Left ventricle myocardium superior (tissue), 1 donor: ENCODE measurements at regions not wholly inside any gene's neighbourhood (a gene's known extent, or its start where the extent isn't known, plus 50 kb on each side); places are given as distances from the start of the nearest gene placed in this dataset.
"Not testable (repeated sequence)": the region's sequence is repeated elsewhere in the genome, so short reads cannot be mapped to it uniquely, and the experiment has no call there.

Experiments
- ATAC-seq: fragments of 200-7000 bp; cut with Tn5 transposase; one replicate; pipeline ENCODE4 v1.9.1; 2020; ENCODE audit warnings: mild to moderate bottlenecking, moderate library complexity
- DNase-seq: peaks from one replicate; pipeline ENCODE4 v3.0.0-alpha.2; 2020
- intact Hi-C: fragments of 100-400 bp; cut with micrococcal nuclease; formaldehyde crosslinking; loops from one replicate; pipeline ENCODE4 v1.11.0; 2022
- donor health status: DM: no; HTN: yes; CAD: no; lungs with severe emphysema.

DNA sequence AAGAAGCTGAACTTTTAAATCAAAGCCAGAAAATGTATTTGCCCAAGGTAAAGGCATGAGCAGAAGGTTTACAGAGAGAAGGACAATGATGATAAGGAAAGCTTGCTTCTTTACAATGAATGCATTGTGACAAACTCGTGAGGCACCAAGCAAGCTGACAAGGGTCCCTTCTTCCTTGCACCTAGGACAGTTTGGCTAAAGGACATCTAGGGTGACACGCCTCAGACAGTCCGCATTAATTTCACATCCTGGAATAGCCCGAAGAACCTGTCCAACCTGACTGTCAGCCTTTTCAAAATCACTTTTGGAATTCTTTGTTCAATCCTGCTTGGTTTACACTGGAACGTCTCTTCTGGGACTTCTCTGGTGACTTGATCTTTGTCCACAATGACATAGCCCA is 146.4 kb upstream of the MAP3K1 start:
- intact Hi-C loops, result no loop called here
- no peak for DNase-seq

DNA sequence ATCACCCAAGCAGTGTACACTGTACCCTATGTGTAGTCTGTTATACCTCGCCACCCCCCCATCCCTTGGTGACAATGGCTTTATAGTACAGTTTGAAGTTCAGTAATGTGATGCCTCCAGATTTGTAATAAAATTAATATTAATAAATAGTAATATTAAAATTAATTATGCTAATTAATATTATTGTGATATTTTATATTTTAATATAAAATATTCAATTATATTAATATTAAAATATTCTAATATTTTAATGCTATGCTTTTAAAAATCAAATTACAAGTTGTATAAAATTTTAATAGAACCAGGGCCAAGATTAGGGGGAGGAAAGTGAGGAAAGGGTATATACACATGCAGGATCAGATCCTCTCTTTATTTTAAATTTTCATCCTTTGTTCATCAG is 147.7 kb upstream of the MAP3K1 start:
- intact Hi-C loops, result no loop called here
- DNase-seq (no peak), ATAC-seq (no peak)

More for the DNA sequence above, 146.4 kb upstream of the MAP3K1 start:
- no peak for ATAC-seq

DNA sequence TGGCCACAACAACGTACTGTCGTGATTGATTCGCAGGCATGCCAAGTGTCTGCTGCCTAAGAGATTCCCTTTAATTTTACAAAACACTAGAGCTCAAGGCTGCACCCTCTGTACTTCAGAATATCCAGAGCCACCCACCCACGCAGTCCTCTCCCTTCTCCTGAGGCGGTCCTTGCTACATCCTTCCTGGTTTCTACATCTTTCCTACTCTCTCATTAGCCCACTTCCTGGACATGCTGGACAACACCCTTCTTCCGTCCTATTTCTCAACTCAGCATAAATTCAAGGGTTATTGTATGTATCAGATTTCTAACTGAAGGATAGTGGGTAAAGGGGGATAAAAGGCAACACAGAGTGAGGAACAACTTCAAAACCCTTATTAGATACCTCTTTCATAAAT is 148.4 kb upstream of the MAP3K1 start:
- intact Hi-C loops, result no loop called here
- DNase-seq (no peak), ATAC-seq (peak; percentile 66)

DNA sequence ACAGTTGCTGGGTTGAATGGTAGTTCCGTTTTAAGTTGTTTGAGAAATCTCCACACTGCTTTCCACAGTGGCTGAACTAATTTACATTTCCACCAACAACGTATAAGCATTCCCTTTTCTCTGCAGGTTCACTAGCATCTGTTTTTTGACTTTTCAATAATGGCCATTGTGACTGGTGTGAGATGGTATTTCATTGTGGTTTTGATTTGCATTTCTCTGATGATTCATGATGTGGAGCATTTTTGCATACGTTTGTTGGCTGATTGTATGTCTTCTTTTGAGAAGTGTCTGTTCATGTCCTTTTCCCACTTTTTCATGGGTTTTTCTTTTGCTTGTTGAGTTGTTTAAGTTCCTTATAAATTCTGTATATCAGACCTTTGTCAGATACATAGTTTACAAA is 150.2 kb upstream of the MAP3K1 start:
- intact Hi-C loops, ATAC-seq, DNase-seq: not testable (repeated sequence)

DNA sequence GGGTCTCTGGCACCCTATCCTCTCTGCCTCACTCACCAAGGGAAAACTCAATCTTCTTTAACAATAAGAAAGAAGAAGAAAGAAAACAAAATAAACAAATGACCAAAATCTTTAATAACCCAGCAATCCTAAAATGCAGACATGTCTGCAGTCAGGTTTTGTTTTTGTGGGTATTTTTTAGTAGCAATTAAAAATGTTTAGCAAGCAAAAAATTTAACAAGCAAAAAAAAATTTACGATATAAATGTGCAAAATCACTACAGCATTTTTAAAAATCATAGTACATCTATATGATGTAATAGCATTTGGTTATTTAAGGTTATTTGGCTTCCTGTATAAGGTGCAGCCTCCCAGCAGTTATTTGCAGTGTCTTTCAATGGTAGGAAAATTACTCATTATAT is 151.3 kb upstream of the MAP3K1 start:
- intact Hi-C loops, result no loop called here
- no peak for ATAC-seq
- DNase-seq, result no peak

DNA sequence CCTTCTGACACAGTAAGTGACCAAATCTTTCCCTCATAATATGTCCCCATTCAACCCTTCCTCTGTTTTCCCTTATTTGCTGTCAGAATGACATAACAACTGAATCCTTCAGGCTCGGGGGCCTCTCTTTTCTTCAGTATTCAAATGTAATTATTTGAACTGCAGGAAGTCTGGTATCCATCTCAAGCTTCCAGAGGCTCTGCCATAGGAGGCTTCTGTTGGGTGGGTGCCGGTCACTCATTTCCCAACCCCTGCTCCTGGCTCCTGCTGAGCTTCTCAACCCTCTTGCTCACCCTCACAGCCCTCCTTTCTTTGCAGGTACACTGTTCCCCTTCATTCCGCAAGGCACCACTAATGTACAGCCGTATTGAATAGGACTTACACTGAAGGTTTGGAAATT is 151.8 kb upstream of the MAP3K1 start:
- ATAC-seq, result no peak
- DNase-seq, result no peak
- intact Hi-C loops, result no loop called here

DNA sequence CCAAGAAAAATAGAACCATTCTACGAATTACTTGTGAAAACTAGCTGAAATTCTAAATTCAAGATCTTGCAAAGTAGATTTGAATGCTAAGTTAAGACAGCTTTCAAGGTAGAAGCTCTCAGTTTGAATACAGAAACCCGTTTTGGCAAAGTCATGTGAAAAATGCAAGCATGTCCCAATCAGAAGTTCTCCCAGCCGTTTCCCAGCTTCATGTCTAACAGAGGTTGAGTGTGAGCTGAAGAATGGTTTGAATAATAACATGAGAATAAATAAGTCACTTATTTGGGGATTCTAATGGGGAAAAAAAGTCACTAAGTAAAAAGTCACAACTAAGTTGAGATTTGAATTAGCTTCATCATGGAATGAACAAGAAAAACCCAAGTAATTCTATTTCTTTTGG is 152.5 kb upstream of the MAP3K1 start:
- intact Hi-C loops, result no loop called here
- no peak for DNase-seq
- no peak for ATAC-seq

DNA sequence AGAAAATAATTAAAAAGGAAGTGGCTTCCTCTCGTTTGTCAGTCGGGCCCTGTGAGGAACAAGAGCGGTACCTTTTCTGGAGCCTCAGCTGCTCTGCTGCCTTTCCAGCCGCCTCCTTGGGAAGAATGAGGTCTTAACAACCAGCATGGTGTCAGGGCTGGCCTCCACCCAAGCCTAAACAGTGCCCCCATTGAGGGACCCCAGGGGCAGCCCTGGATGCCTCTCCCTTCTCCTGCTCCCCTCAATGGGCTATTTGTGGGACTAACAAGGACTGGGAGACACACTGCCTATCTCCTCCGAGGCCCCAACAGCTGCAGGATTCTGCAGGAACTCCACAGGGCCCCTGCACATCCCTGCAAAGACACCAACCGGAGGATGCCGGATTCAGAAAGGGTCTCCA is 155.4 kb upstream of the MAP3K1 start:
- intact Hi-C loops, result no loop called here
- no peak for DNase-seq
- ATAC-seq, result no peak

DNA sequence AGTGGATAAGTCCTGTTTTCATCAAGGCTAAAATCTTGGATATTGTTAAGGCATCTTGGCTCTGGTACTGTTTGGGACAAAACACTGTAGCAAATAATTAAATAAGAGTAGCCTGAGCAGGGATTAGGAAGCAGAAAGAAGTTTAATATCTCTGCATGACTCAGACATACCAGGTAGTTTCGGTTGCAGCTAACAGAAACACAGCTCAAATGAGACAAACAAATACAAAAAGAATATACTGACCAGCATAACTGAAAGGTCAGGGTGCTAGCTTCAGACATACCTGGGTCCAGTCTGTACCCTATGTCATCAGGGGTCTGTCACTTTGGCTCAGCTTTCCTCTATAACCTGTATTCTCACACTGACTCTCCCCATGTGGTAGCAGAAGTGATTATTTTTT is 156.4 kb upstream of the MAP3K1 start:
- intact Hi-C loops, result no loop called here
- DNase-seq, result no peak
- no peak for ATAC-seq

DNA sequence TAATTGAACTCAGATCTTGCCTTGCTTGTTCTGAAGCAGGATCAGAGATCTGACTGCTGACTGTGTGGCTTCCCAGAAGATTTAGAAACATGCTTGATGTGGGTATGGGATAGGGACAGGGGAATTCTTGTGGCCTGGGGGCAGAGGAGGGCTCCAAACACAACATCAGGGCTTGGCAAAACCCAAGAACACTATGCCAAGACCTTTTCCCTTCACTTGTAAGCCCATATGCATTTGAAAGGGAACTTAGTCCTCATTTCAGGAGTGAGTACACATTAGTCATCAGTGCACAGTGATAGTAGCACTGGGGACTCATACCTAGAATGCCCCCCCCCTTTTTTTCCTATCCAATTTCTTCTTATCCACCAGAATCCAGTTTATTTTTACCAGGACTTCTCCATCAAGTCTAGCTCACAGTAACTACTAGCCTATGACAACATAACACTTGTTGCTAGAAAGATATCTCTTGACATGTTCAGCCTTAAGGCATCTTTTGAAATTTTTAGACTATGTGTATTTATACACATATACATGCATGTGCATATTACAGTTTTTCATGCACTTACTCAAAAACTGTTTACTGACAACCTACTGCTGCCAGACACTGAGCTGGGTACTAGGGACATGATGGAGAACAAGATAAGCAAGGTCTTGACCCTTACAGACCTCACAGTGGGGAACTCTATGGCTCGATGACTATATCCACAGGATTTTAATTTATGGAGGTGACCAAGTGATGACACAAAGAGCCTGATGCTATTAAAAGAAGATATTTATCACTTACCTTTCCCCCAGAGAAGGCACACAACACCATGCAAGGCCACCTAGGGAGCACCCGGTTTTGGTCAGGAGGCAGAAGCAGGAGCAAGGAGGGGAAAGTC is 158.3 kb upstream of the MAP3K1 start:
- ATAC-seq (no peak), DNase-seq (no peak)
- intact Hi-C loops, result no loop called here

DNA sequence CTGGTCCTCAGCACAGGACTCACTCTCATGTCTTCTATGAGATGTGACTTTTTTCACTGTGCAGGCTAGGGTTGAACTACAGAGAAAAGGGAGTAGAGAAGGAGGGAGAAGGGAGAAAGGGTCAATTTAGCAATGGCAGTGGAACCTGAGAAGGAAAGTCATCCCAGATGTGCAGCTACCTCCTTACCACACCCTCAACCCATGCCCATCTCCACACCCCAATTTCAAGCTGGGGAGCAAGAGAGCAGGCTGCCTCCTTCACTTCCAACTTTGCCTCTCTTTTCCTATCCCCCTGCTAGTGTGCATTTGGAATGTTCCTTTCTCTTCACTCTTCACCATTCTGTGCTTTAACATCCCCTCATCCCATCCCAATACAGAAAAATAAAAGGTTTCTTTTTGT is 163.5 kb upstream of the MAP3K1 start:
- DNase-seq, result no peak
- no peak for ATAC-seq
- intact Hi-C loops, result no loop called here

DNA sequence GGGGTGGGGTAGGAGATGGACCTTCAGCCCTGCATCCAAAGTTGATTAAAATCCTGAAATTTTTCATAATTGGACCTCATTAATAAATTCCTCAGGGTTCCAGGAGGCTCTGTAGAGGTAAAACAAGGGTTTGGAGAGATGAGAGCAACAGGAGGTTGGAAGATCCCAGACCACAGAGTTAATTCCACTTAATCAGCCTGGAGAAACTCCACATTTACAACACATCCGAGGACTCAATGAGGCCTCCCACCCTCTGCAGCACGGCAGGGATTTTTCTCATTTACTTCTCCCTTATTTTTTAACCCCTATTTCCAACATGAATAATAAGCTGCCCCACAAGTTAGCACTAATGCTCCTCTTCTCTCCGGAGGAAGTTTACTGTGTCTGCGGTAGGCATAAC is 165.0 kb upstream of the MAP3K1 start:
- no peak for ATAC-seq
- intact Hi-C loops, result no loop called here
- DNase-seq, result no peak

DNA sequence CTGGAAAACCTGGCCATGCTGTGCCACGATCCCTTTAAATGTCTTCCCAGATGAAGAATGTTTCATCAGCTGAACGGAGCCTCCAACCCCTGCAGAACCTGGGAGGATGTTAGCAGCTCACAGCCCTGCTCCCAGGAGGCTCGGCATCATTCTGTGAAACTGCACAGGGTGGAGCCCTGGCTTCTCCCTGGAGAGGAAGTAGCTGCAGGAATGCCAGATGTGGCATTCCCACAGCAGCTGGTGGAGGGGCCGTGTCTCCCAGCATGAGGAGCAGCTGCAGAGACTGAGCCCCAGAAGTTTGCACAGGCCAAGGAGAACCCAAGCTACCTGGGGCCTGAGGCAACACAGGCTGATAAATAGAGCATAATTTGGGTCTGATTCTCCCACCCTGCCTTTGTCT is 165.8 kb upstream of the MAP3K1 start:
- intact Hi-C loops, result no loop called here
- DNase-seq (peak; percentile 45), ATAC-seq (peak; percentile 80)

DNA sequence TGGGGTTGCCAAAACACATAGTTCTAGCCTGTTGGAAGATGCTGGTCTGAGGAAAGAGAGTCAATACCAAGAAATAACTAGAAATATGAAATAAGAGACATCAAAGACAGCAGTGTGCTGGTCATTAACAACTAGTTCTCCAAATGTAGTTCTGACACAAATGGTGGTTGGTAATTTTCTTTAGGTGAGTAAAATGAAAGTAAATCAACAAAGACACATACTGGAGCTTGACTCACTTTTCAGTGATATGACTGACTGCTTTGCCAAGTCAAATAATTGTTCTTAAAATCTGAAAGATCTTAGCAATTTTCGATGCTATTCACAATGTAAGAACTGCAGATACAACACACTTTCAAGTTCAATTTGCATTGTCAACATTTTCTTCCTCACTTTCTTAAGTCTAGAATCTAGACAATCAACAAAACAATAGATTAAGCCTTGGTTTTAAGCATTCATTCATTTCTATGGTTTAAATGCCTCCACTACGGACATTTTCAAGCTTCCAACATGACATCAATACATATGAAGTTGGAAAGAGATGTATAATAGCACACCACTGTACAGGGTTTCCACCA is 166.8 kb upstream of the MAP3K1 start:
- ATAC-seq (no peak), DNase-seq (no peak)
- intact Hi-C loops, result no loop called here

DNA sequence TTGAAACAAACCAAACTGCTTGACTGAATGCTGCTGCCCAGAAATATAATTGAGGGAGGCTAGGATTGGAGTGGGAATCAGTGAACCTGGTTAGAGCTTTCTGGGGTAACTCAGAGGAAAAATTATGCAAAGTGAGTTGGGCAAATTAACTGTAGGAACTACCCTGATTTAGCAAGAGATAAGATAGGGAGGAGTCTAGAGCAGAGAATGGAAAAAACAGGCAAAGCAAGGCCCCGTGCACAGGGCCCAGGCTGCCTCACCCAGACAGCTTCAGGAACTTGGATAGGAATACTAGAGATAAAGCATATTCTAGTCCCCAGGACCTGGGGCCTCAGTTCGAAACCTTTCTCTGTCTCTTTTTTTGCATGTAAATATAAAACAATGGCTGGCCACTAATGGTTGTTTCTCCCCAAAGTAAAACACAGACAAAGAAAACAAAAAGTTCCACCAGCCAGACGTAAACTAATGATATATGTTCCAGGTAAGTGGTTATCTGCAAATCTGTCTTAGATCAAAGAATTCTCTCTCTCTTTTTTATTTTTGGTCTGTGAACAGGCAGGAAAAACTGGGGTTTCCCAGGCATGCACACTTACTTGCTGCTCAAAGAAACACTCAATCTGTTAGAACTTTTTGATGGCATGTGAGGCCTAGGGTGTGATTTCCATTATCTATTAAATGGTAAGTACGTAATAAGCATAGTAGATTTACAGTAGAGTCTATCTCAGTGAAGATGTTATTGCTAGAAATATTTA is 168.1 kb upstream of the MAP3K1 start:
- DNase-seq, result no peak
- intact Hi-C loops, result no loop called here
- ATAC-seq, result no peak

DNA sequence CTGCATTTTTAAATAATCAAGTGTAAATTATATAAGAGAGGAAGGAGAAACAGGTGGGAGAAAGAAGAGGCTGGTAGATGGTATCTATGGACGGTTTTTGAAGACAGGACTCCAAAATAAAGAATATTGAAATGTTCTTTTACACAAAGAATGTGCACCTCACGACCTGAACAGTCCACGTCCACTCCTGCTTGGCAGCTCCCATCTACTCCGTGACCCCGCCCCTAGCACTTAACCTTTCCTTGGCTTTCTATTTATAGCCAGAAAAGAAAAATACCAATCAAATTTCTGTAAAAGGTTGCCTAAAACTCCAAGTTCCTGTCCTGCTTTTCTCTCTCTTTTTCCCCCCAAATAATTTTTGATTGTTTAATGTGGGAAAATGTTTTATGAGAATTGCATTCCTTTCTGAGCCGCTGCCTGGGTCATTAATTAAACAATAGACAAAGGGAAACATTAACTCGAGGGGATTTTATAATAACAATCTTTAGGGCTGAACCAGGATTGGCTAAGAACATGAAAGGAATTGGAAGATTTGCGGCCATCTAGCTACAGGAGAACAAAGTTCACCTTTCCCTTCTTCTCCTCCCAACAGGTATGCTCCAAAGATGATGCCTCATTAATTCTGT is 173.6 kb upstream of the MAP3K1 start:
- intact Hi-C loops, result no loop called here
- DNase-seq (no peak), ATAC-seq (no peak)

DNA sequence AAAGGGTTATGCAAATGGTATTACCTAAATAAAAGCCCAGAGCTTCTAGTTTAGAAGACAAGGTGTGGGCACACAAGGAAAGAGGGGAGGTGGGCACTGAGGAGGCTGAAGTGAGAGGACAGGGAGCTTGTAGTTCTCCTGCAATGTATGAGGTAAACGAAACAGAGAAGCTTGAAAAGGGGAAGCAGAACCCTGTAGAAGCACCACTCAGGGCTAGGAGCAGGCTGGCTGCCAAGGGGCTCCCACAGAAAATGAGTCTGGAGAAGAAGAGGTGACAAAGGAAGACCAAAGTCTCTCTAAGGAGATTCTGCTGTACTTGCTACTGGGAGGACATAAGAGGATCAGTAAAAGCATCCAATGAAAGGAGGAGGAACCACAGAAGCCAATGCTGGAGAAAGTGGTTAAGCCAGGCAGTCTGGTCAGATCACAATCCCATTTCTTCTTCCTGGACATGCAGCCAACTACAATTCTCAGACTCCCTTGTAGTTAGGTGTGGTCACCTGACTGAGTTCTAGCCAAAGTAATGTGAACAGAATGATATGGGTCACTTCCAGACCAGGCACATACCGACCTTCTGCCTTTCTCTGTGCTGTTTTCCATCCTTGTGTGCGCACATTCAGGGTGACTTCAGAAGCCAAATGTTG is 174.5 kb upstream of the MAP3K1 start:
- ATAC-seq (peak; percentile 33), DNase-seq (peak; percentile 63)
- intact Hi-C loops, result no loop called here

DNA sequence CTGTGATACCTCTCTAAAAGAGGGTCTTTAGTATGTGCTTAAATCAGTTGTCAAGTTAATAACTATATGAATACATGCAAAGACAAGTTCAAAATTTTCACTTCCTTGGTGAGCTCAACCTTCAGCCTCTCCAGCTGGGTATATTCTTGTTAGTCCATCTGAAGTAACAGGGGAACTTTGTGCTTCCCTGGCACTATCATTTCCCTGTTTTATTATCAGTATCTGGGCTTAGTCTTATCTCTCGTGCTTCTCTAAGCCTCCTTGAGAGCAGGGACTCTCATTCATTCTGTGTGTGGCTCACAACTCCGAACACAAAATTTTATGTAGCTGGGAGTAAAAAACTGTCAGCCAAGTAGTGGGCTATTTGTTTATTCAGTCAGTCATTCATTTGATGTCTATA is 175.9 kb upstream of the MAP3K1 start:
- DNase-seq (no peak), ATAC-seq (no peak)
- intact Hi-C loops, result no loop called here

DNA sequence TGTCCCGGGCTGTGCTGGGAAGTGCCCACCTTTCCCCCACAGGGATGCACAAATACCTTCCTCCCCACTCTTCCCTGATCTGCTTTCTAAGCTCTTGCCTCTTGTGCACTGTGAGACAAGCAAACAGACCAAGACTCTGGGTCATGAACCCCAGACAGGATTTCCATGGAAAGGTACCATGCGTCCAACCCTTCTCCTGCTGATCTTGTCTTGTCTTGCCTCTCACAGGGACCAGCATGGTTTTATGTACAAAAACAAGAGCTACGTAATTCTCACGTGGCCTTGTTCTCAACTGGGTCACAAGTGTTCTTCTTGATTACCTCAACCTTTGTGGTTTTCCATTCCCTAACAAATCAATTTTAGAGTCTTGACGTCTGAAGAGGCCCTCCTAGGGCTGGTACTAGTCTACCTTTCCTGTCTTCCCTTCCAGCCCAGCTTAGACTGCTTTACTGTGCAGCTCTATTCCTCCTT is 176.5 kb upstream of the MAP3K1 start:
- intact Hi-C loops, result no loop called here
- DNase-seq (no peak), ATAC-seq (no peak)
